ENCODE measurements at regions not wholly inside any gene's neighbourhood (a gene's known extent, or its start where the extent isn't known, plus 50 kb on each side); places are given as distances from the start of the nearest gene placed in this dataset.

DNA sequence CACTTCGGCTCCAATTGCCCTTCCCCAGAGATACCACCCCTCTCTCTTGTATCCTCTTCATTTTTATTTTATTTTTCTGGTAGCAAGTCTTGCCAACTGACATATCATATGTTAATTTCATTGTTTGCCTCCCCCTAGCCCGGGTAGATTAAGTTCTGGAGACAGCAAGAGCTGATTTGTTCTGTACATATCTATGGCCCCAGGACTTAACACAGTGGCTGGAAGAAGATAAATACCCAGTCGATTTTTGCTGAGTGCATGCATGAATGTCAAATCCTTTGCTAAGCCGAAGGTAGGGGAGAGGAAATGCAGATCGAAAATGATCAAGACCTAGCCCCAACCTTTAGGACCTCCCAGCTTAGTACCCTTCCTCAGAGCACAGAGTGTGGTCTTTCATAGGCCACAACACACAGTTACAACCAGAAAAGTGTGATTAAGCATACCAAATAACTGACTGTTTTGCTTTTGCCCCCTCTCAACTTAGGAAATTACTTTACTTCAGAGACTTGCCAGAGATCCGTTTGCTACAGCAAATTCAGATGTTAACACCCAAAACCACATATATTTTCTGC lies 58.7 kb upstream of the KLF3 start:
- no peak for DNase-seq

DNA sequence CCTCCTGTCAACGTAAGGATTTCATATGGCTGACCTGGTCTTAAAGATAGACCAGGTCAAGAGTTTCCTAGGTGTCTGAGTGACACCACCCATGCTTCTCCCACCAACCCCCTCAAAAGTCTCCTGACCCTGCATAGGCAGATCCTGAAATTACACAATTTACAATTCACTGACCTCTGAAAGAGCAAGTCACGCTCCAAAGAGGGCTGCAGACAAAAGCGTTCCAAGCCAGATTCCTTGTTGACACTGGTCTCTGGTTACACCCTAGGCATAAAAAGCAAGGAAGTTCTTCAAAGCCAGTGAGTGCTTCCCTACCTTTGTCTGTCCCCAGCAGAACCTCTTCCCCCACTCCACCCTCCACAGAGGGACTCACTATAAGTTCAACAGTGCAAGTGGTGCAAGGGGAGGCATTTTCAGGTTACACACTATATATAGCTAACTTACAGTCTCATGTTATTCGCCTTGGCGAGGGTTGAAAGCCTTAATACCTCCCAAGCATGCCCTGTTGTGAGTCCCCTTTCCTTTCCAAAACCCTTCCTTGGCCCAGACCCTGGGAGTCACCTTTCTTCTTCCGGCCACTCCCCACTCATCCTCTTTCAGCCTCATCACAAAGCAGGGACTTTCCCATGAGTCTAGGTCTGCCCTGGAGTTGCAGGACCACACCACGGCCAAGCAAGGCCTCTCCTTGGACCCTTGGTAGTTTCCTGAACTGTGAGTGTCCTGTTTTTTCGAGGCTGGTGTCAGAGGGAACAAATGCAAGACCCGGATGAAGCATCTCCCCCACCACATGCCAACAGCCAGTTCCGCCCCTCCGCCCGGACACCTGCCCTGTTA lies 58.0 kb upstream of the KLF3 start:
- DNase-seq: no peak

DNA sequence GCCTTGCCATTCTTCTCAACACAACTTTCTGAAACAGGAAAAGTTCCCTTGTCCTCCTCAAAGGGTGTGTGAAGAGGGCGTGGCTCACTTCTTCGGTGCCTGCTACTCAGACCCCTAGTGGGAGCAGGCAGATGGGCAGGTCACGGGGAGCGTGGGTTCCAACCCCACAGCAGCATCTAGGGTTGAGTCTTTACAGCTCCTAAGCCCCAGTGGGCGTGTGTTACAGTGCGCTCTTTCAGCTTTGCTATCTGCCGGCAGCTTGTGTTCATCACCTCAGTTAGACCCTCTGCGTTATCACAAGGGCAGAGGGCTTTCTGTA lies 57.5 kb upstream of the KLF3 start:
- no peak for DNase-seq

DNA sequence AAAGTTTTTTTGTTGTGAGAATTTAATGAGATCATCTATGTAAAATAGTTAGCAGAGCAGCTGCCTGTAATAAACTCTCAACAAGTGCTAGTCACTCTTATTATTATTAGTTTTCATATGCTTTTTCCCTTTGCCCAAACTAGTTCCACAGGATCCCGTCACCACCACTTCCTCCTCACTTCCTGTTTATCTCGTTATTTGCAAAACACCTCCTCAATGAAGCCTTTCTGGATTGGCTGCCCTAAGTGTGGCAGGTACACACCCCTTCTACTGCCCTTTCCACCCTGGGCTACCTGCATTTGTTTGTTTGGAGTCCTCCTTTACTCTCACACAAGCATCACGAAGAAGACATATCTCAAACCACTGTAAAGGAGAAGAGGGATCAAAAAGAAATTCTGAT lies 54.4 kb upstream of the KLF3 start:
- DNase-seq: no peak

DNA sequence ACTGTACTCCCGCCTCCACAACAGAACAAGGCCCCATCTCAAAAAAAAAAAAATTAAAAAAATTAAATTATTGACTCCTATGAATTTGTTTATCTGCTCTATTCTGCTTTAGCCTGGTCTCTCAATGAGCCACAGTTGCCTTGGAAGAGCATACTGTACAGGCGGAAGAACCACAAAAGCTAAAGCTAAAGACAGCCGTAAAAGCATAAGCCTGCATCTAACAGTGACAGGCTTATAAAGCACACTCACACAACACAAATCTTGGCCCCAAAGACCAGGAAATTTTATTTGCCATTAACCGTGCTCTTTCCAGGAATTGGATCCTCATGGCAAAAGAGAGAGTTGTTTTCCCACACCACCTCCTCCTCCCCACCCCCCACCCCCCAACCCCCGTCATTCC lies 53.5 kb upstream of the KLF3 start:
- no peak for DNase-seq

DNA sequence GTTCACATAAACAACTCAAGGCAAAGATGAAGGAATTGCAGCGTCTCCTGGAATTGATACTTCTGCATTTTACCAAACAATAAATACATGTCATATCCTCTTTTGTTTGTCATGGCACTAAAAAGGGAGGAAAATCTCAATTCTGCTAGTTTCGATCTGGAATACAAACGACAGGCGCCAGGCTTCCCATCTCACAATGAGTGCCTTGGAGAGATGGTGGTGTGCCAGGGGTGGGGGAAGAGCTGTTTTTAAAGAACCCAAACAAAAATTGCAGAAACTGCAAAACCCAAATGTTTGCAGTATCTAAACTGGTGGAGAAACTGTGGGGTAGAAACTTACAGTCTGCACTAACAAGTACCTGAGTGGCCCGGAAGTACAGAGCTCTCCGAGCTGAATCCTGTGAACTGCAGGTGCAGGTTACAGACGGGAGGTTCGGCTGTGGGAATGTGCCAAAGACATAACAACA lies 53.0 kb upstream of the KLF3 start:
- DNase-seq: no peak

DNA sequence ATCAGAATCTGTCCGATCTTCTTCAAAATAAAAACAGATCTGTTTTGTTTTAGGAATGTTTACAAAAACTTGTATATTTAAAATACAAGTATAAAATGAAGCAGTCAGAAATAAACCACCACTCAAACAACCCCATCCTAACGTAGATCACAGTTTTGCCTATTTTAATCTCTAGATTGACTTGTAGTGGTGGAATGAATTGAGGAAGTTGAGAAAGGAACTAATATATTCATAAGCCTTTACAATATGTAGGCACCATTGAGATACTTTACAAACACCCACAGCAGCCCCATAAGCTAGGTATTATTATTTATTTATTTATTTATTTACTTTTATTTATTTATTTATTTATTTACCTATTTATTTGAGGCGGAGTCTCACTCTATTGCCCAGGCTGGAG lies 52.3 kb upstream of the KLF3 start:
- DNase-seq: no peak

DNA sequence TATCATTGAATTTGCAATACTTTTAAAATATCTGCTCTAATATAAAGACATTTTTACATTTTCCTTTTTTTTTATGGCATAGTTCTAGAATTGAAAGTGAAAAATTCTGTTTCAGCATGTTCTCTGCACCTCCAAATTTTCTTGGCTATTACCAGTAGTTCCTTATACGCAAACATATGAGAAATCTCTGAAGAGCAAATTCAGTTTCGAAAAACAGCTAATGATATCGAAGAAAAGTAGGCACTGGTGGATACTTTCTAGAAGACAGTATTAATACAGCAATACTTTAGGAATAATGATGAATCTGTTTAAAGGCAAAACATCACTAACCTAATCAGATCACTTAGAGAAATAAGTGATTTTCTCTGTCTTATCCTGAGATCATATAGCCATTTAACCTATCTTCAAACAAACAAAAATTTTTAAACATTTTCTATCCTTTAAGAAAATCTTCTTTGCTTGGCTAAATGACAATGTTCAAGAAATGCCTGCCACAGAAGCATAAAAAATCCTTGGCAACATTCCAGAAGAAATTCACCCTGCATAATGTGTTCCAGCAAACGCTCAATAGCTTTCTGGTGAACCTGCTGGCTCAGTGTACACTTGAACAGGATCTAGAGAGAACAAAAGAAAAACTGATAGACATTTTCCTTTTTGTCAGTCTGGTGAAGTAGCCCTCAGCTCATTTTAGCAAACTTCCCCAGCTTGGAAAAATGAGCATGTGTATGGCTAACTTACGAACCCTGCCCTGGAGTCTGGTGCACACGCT lies 51.2 kb upstream of the KLF3 start:
- DNase-seq: peak; percentile 32

Data from skin of body (tissue), 1 donor.